Peyer's patch (tissue), 4 donors: ENCODE measurements at regions not wholly inside any gene's neighbourhood (a gene's known extent, or its start where the extent isn't known, plus 50 kb on each side); places are given as distances from the start of the nearest gene placed in this dataset.

Source experiments
- DNase-seq, 3 donors: peaks; one replicate each; pipeline ENCODE4 v3.0.0-alpha.2; 2017 to 2019
- H3K27ac ChIP-seq, 4 donors: fragments of 200-600 bp; sonication (generic); one replicate each; pipeline ENCODE4 v1.5.1; 2016 to 2019
- H3K27me3 ChIP-seq, 2 donors: fragments of 200-600 bp; sonication (generic); one replicate each; pipeline ENCODE4 v1.5.1; 2019
- H3K36me3 ChIP-seq, 3 donors: fragments of 200-600 bp; sonication (generic); one replicate each; pipeline ENCODE4 v1.5.1; 2016 to 2019
- H3K4me1 ChIP-seq, 4 donors: fragments of 200-600 bp; sonication (generic); one replicate each; pipeline ENCODE4 v1.5.1; 2016 to 2019
- H3K4me3 ChIP-seq, 4 donors: fragments of 200-600 bp; sonication (generic); 1 replicate in 3 of 4; 2 replicates in 1 of 4; pipeline ENCODE4 v1.5.1; 2016 to 2019; ENCODE audit warnings: mild to moderate bottlenecking in 1 of 4
- H3K9me3 ChIP-seq, 4 donors: fragments of 200-600 bp; sonication (generic); one replicate each; pipeline ENCODE4 v1.5.1; 2016 to 2019; ENCODE audit warnings: mild to moderate bottlenecking in 1 of 4
- POLR2A ChIP-seq, 2 donors: fragments of 450-650 bp; IDR thresholded peaks; one replicate each; pipeline ENCODE4 v1.5.1; 2017; ENCODE audit warnings: antibody characterized with exemption in 2 of 2, mild to moderate bottlenecking in 2 of 2, moderate library complexity in 2 of 2
- TF ChIP-seq, protein P1 (sequence below), 6 experiments: fragments of 450-650 bp in 4 of 6; fragments of 200-600 bp in 2 of 6; sonication (generic) in 1 of 6; IDR thresholded peaks; one replicate each; pipeline ENCODE4 v1.5.1; 2017 to 2019; ENCODE audit warnings: antibody characterized with exemption in 6 of 6, mild to moderate bottlenecking in 3 of 6, moderate library complexity in 1 of 6

DNA sequence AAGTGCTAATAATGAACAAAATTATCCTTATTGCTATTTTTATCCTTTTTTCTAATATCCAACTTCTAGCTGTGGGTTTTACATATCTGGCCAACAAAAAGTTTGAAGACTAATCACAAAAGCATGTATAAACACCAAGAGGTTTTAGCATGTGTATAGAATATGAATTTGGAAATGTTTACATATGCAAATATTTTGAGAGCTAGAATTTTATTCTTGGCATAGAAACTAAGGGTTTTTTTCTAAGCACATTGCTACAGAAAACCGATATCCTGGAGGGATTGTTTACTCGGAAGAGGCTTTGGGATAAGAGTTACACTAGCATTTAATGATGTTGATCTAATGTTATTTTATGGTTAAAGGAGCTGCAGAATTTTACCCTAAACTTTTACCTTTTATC lies 392.1 kb downstream of the EFNB2 start:
- peaks cover 0 to 16% (median 0%) of the 10 kb centered on the region in 4 donors for H3K4me1 ChIP-seq
- H3K9me3 ChIP-seq, result no peaks in the 10 kb centered on the region
- H3K36me3 ChIP-seq, result no peaks in the 10 kb centered on the region
- no peak for DNase-seq
- TF ChIP-seq, protein P1, sequence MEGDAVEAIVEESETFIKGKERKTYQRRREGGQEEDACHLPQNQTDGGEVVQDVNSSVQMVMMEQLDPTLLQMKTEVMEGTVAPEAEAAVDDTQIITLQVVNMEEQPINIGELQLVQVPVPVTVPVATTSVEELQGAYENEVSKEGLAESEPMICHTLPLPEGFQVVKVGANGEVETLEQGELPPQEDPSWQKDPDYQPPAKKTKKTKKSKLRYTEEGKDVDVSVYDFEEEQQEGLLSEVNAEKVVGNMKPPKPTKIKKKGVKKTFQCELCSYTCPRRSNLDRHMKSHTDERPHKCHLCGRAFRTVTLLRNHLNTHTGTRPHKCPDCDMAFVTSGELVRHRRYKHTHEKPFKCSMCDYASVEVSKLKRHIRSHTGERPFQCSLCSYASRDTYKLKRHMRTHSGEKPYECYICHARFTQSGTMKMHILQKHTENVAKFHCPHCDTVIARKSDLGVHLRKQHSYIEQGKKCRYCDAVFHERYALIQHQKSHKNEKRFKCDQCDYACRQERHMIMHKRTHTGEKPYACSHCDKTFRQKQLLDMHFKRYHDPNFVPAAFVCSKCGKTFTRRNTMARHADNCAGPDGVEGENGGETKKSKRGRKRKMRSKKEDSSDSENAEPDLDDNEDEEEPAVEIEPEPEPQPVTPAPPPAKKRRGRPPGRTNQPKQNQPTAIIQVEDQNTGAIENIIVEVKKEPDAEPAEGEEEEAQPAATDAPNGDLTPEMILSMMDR (IDR thresholded peaks at IDR 0.05), result no peak
- TF ChIP-seq POLR2A (IDR thresholded peaks at IDR 0.05), result no peak
- no peak overlapping the region for H3K27ac ChIP-seq
- H3K27me3 ChIP-seq, result no peaks in the 10 kb centered on the region
- no peak overlapping the region for H3K4me3 ChIP-seq

DNA sequence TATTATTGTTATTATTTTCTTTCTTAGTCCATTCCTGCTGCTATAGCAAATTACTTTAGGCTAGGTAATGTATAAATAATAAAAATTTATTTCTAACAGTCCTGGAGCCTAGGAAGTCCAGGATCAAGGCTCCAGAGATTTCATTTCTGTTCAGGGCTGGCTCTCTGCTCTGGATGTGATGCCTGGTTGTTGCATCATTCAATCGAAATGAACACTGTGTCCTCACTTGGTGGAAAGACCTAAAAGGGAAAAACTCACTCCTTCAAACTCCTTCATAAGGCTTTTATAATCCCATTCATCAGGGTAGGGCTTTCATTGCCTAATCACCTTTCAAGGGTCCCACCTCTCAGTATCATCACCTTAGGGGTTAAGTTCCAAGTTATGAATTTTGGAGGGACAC lies 395.0 kb downstream of the EFNB2 start:
- H3K27ac ChIP-seq, result no peak overlapping the region
- H3K9me3 ChIP-seq, result no peaks in the 10 kb centered on the region
- no peaks in the 10 kb centered on the region for H3K27me3 ChIP-seq
- H3K36me3 ChIP-seq, result no peaks in the 10 kb centered on the region
- no peak for TF ChIP-seq POLR2A (IDR thresholded peaks at IDR 0.05)
- TF ChIP-seq, protein P1 (IDR thresholded peaks at IDR 0.05), result no peak
- H3K4me1 ChIP-seq, result peaks cover 0 to 15% (median 0%) of the 10 kb centered on the region in 4 donors
- no peak for DNase-seq
- H3K4me3 ChIP-seq, result no peak overlapping the region

GRCh38 chr13:106139942-106140341 lies 395.5 kb downstream of the EFNB2 start:
- Histone ChIP-seq H3K4me3 (no peak overlapping the region), H3K36me3 (no peaks in the 10 kb centered on the region), H3K4me1 (peaks cover 0 to 11% (median 0%) of the 10 kb centered on the region in 4 donors), H3K9me3 (no peaks in the 10 kb centered on the region), H3K27ac (no peak overlapping the region), H3K27me3 (no peaks in the 10 kb centered on the region)
- TF ChIP-seq, protein P1 (IDR thresholded peaks at IDR 0.05), result no peak
- TF ChIP-seq POLR2A (IDR thresholded peaks at IDR 0.05), result no peak
- no peak for DNase-seq

DNA sequence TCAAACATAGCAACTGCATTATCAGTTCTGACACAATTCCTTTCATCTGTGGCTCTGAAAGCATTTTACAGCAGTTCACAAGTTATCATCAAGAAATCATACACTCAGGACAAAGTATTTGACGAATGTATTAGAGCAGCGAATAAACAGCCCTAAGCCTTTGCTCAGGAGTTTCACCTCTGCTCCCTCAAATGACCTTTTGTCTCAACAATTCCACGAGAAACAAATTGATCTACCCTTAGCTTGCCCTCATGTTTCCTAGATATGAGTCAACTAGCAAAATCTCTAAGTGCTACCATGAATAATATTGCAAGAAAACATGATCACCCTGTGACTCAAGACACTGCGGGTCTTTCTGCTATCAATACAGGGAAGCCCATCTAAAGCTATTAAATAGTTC lies 396.1 kb downstream of the EFNB2 start:
- Histone ChIP-seq H3K9me3 (no peaks in the 10 kb centered on the region), H3K4me3 (no peak overlapping the region), H3K36me3 (no peaks in the 10 kb centered on the region), H3K4me1 (peaks cover 0 to 5% (median 0%) of the 10 kb centered on the region in 4 donors), H3K27me3 (no peaks in the 10 kb centered on the region), H3K27ac (no peak overlapping the region)
- DNase-seq, result no peak
- TF ChIP-seq POLR2A (IDR thresholded peaks at IDR 0.05), result no peak
- TF ChIP-seq, protein P1 (IDR thresholded peaks at IDR 0.05), result no peak

DNA sequence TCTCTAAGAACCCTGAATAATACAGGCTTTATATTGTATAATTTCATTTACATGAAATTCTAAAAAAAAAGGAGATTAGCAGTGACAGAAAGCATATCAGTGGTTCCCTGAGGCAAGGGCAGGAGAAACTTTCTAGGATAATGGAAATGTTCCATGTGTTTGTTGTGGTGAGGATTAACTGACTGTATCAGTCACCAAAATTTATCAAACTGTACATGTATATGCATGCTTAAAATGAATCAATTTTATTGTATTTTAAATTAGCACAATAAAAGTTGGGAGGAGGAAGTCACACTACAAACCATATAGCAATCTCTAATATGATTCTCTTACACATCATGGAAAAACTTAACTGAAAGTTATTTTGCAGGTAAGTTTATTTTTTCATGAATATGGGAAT lies 396.8 kb downstream of the EFNB2 start:
- no peak for DNase-seq
- no peak overlapping the region for H3K27ac ChIP-seq
- TF ChIP-seq, protein P1 (IDR thresholded peaks at IDR 0.05), result no peak
- TF ChIP-seq POLR2A (IDR thresholded peaks at IDR 0.05), result no peak
- no peaks in the 10 kb centered on the region for H3K9me3 ChIP-seq
- H3K4me1 ChIP-seq, result no peaks in the 10 kb centered on the region
- no peaks in the 10 kb centered on the region for H3K27me3 ChIP-seq
- no peaks in the 10 kb centered on the region for H3K36me3 ChIP-seq
- no peak overlapping the region for H3K4me3 ChIP-seq

DNA sequence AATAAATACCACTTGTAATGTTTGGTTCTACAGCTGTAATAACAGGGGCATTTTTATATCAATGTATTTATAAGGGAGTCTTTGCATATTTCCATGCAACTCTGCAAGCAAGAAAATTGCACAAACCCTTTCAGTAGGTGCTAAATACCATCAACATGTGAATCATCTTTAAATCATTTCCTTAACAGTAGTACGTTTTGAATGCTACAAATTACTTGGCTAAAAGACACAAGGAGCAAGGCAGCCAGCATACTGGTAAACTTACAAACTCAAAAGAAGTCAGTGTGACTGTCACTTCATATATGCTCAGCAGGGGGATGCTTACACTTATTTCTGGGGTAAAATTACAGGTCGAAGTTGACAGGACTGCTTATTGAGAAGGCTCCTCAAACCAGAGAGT lies 402.4 kb downstream of the EFNB2 start:
- Histone ChIP-seq H3K4me1 (no peaks in the 10 kb centered on the region), H3K9me3 (no peaks in the 10 kb centered on the region), H3K4me3 (no peak overlapping the region), H3K27me3 (no peaks in the 10 kb centered on the region), H3K36me3 (no peaks in the 10 kb centered on the region), H3K27ac (no peak overlapping the region)
- no peak for DNase-seq
- no peak for TF ChIP-seq POLR2A (IDR thresholded peaks at IDR 0.05)
- TF ChIP-seq, protein P1 (IDR thresholded peaks at IDR 0.05), result no peak
